ENCODE measurements at regions not wholly inside any gene's neighbourhood (a gene's known extent, or its start where the extent isn't known, plus 50 kb on each side); places are given as distances from the start of the nearest gene placed in this dataset.

DNA sequence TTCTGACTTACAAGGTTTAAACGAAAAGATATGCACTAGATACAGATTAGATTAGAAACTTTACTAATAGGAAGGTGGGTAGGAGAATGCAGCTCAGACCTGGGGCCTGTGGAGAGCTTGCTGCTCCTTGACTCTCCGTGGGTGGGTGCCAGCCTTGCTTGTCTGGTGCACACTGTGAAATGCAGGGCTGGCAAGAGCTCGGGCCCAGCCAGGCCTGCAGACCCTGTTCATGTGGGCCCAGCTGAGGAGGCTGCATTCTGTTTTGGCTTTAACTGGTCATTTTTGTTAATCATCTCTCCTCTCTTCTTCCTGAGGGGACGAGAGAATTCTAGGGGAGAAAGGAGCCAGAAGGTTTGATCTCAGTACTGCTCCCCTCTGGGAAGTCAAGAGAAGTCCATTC is 325.4 kb downstream of the QKI start:
- TF ChIP-seq, protein P1, sequence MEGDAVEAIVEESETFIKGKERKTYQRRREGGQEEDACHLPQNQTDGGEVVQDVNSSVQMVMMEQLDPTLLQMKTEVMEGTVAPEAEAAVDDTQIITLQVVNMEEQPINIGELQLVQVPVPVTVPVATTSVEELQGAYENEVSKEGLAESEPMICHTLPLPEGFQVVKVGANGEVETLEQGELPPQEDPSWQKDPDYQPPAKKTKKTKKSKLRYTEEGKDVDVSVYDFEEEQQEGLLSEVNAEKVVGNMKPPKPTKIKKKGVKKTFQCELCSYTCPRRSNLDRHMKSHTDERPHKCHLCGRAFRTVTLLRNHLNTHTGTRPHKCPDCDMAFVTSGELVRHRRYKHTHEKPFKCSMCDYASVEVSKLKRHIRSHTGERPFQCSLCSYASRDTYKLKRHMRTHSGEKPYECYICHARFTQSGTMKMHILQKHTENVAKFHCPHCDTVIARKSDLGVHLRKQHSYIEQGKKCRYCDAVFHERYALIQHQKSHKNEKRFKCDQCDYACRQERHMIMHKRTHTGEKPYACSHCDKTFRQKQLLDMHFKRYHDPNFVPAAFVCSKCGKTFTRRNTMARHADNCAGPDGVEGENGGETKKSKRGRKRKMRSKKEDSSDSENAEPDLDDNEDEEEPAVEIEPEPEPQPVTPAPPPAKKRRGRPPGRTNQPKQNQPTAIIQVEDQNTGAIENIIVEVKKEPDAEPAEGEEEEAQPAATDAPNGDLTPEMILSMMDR (conservative IDR thresholded peaks at IDR 0.05; ENCODE audit: low read depth, low read length) = no peak
- TF ChIP-seq MAZ (IDR thresholded peaks at IDR 0.05; ENCODE audit: borderline replicate concordance, low read depth, low read length) (no peak), RFX5 (IDR thresholded peaks at IDR 0.05; ENCODE audit: low read depth, low read length) (no peak), POLR2A (IDR thresholded peaks at IDR 0.05; ENCODE audit: low read depth, low read length) (no peak), CEBPB (IDR thresholded peaks at IDR 0.05; ENCODE audit: low read depth, low read length) (no peak)

All from IMR-90 (cell line).